ENCODE measurements at regions not wholly inside any gene's neighbourhood (a gene's known extent, or its start where the extent isn't known, plus 50 kb on each side); places are given as distances from the start of the nearest gene placed in this dataset.

DNA sequence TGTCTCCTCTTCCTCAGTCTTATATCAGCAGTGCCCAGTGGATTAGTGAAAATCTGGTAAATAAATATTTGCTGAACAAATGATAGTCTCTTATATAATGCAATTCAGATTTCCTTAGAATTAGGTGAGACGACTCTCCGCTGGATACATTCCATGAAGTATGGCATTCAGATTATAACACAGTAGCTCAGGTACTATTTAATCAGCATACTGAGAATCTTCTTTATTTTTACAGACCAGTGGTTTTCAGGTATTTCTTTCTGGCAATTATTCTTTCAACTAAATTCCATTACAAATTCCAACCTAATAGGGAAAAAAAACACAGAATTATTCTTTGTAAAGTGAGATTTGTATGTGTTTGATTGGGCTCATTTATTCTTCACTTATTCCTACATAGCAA is 435.5 kb downstream of the TAF11L14 start:
- no peaks in the 10 kb centered on the region for H3K27me3 Mint-ChIP-seq
- Histone ChIP-seq H3K4me1 (ENCODE audit: control insufficient read depth, insufficient read depth, low read length, poor library complexity, severe bottlenecking) (no peaks in the 10 kb centered on the region), H3K36me3 (ENCODE audit: control insufficient read depth, insufficient read depth, low read length) (no peaks in the 10 kb centered on the region), H3K4me3 (ENCODE audit: low read depth, low read length) (no peak overlapping the region), H3K27me3 (ENCODE audit: control insufficient read depth, insufficient read depth, low read length) (no peaks in the 10 kb centered on the region), H3K27ac (ENCODE audit: insufficient read depth, low read length, poor library complexity, severe bottlenecking) (no peak overlapping the region), H3K9me3 (ENCODE audit: control insufficient read depth in 2 of 2, low read length in 2 of 2) (no peaks in the 10 kb centered on the region)
- H3K4me3 Mint-ChIP-seq = no peak overlapping the region
- peaks cover under 1 to 13% (median 2%) of the 10 kb centered on the region in 7 donors for H3K9me3 Mint-ChIP-seq
- DNase-seq (no peak), ATAC-seq (ENCODE audit: low read depth in 2 of 2) (no peak)
- no peaks in the 10 kb centered on the region for H3K4me1 Mint-ChIP-seq
- H3K27ac Mint-ChIP-seq = no peak overlapping the region
- H3K36me3 Mint-ChIP-seq = no peaks in the 10 kb centered on the region

DNA sequence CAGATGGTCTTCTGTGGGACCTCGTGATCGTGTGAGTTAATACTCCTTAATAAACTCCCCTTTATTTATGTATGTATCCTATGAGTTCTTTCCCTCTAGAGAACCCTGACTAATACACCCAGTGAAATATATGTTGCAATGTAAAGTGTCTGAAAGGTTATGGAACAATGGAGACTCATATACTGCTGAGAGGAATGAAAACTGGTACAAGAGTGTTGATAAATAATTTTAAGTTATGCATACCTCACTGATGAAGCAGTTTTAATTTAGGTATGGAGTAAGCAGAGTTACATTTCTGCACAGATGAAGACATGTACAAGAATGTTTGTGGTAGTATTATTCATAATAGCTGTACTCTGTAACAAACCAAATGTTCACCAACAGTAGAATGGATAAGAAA is 438.3 kb downstream of the TAF11L14 start:
- no peak overlapping the region for H3K27ac ChIP-seq (ENCODE audit: insufficient read depth, low read length, poor library complexity, severe bottlenecking)
- Mint-ChIP-seq H3K27ac (no peak overlapping the region), H3K36me3 (no peaks in the 10 kb centered on the region), H3K27me3 (no peaks in the 10 kb centered on the region), H3K4me3 (no peak overlapping the region), H3K9me3 (peaks cover 2 to 15% (median 6%) of the 10 kb centered on the region in 7 donors), H3K4me1 (no peaks in the 10 kb centered on the region)
- no peaks in the 10 kb centered on the region for H3K4me1 ChIP-seq (ENCODE audit: control insufficient read depth, insufficient read depth, low read length, poor library complexity, severe bottlenecking)
- DNase-seq (no peak), ATAC-seq (ENCODE audit: low read depth in 2 of 2) (no peak)
- no peaks in the 10 kb centered on the region for H3K27me3 ChIP-seq (ENCODE audit: control insufficient read depth, insufficient read depth, low read length)
- H3K9me3 ChIP-seq (ENCODE audit: control insufficient read depth in 2 of 2, low read length in 2 of 2) = no peaks in the 10 kb centered on the region
- no peaks in the 10 kb centered on the region for H3K36me3 ChIP-seq (ENCODE audit: control insufficient read depth, insufficient read depth, low read length)
- no peak overlapping the region for H3K4me3 ChIP-seq (ENCODE audit: low read depth, low read length)

DNA sequence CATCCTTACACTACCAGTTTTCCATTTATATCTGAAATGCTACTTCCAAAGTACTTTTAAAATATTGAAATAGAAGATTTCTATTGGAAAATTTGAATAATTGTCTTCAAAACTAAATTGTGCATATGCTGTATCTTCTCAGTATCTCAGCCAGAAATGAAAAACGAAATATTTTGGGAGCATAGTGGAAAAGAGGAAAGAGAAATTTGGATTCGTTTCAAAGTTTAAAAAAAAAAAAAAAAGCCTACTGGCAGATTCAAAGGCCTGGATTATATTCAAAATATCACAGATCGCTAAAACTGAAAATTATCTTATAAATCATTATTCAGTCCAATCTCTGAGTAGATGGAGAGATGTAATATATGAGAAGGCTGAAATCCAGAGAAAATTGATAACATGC is 440.7 kb downstream of the TAF11L14 start:
- ATAC-seq (ENCODE audit: low read depth in 2 of 2) (no peak), DNase-seq (no peak)
- peaks cover 4 to 20% (median 7%) of the 10 kb centered on the region in 7 donors for H3K9me3 Mint-ChIP-seq
- no peak overlapping the region for H3K27ac ChIP-seq (ENCODE audit: insufficient read depth, low read length, poor library complexity, severe bottlenecking)
- no peaks in the 10 kb centered on the region for H3K4me1 ChIP-seq (ENCODE audit: control insufficient read depth, insufficient read depth, low read length, poor library complexity, severe bottlenecking)
- H3K36me3 Mint-ChIP-seq = no peaks in the 10 kb centered on the region
- no peak overlapping the region for H3K4me3 ChIP-seq (ENCODE audit: low read depth, low read length)
- no peak overlapping the region for H3K4me3 Mint-ChIP-seq
- H3K36me3 ChIP-seq (ENCODE audit: control insufficient read depth, insufficient read depth, low read length) = no peaks in the 10 kb centered on the region
- H3K9me3 ChIP-seq (ENCODE audit: control insufficient read depth in 2 of 2, low read length in 2 of 2) = no peaks in the 10 kb centered on the region
- no peak overlapping the region for H3K27ac Mint-ChIP-seq
- H3K27me3 ChIP-seq (ENCODE audit: control insufficient read depth, insufficient read depth, low read length) = no peaks in the 10 kb centered on the region
- no peaks in the 10 kb centered on the region for H3K4me1 Mint-ChIP-seq
- H3K27me3 Mint-ChIP-seq = no peaks in the 10 kb centered on the region

DNA sequence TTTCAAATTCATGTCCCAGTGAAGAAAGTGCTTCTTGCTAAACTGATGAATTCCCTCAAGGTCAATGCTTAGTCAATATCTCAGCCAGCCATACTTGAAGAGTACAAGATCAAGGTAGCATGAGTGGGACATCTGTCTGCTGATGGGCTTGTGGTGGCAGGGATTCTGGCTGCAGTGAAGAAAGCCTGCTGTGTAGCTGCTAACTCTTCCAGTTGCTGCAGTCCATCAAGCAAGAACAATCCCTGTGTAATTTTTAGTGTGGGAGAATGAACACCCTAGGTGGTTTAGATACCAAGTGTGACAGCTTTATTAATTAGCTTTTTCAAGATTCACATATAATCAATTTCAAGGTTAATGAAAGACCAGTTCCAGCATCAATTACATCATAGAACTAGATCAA is 443.9 kb downstream of the TAF11L14 start:
- Mint-ChIP-seq H3K27ac (no peak overlapping the region), H3K9me3 (peaks cover 5 to 20% (median 10%) of the 10 kb centered on the region in 7 donors), H3K36me3 (no peaks in the 10 kb centered on the region), H3K4me3 (no peak overlapping the region), H3K27me3 (no peaks in the 10 kb centered on the region), H3K4me1 (no peaks in the 10 kb centered on the region)
- no peaks in the 10 kb centered on the region for H3K36me3 ChIP-seq (ENCODE audit: control insufficient read depth, insufficient read depth, low read length)
- ATAC-seq (ENCODE audit: low read depth in 2 of 2) (no peak), DNase-seq (no peak)
- H3K9me3 ChIP-seq (ENCODE audit: control insufficient read depth in 2 of 2, low read length in 2 of 2) = no peaks in the 10 kb centered on the region
- H3K4me1 ChIP-seq (ENCODE audit: control insufficient read depth, insufficient read depth, low read length, poor library complexity, severe bottlenecking) = no peaks in the 10 kb centered on the region
- H3K27ac ChIP-seq (ENCODE audit: insufficient read depth, low read length, poor library complexity, severe bottlenecking) = no peak overlapping the region
- H3K4me3 ChIP-seq (ENCODE audit: low read depth, low read length) = no peak overlapping the region
- H3K27me3 ChIP-seq (ENCODE audit: control insufficient read depth, insufficient read depth, low read length) = no peaks in the 10 kb centered on the region

DNA sequence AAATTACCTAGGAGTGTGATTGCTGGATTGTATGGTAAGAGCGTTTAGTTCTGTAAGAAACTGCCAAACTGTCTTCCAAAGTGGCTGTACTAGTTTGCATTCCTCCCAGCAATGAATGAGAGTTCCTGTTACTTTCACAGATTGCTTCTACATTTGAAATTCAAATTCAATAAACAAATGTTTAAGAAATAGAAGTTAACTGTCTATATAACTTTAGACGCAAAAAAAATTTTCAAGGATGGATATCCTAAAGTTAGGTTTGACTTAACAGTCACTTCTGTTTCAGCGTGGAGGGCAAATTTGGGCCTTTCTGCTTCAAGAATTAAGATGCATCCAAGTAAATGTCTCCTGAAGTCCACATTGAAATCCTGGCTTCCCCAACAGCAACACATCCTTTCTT is 445.6 kb downstream of the TAF11L14 start:
- H3K4me3 ChIP-seq (ENCODE audit: low read depth, low read length) = no peak overlapping the region
- H3K36me3 ChIP-seq (ENCODE audit: control insufficient read depth, insufficient read depth, low read length) = no peaks in the 10 kb centered on the region
- no peak for DNase-seq
- Mint-ChIP-seq H3K4me1 (no peaks in the 10 kb centered on the region), H3K36me3 (no peaks in the 10 kb centered on the region), H3K27me3 (no peaks in the 10 kb centered on the region), H3K4me3 (no peak overlapping the region), H3K27ac (no peak overlapping the region), H3K9me3 (peaks cover 9 to 17% (median 12%) of the 10 kb centered on the region in 7 donors)
- no peaks in the 10 kb centered on the region for H3K4me1 ChIP-seq (ENCODE audit: control insufficient read depth, insufficient read depth, low read length, poor library complexity, severe bottlenecking)
- no peak overlapping the region for H3K27ac ChIP-seq (ENCODE audit: insufficient read depth, low read length, poor library complexity, severe bottlenecking)
- peaks cover 0 to under 1% of the 10 kb centered on the region in 2 experiments for H3K9me3 ChIP-seq (ENCODE audit: control insufficient read depth in 2 of 2, low read length in 2 of 2)
- ATAC-seq (ENCODE audit: low read depth in 2 of 2) = no peak
- H3K27me3 ChIP-seq (ENCODE audit: control insufficient read depth, insufficient read depth, low read length) = no peaks in the 10 kb centered on the region

DNA sequence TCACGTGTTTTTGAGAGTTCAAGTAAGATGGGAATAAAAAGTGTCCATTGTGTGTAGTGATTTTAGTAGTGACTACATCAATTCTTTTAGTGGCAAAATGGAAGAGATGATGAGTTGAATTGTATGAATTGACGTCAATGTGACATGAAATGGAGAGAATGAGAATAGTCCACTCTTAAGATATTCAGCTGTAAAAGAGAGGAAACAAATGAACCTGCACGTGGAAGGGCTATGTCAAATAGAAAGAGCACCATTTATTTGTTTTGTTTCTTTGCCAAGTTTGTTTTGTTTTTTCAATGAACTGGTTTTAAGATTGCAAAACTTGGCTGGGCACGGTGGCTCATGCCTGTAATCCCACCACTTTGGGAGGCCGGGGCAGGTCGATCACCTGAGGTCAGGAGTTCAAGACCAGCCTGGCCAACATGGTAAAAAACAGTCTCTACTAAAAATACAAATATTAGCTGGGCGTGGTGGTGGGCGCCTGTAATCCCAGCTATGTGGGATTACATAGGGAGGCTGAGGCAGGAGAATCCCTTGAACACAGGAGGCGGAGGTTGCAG is 453.8 kb downstream of the TAF11L14 start:
- H3K27me3 ChIP-seq (ENCODE audit: control insufficient read depth, insufficient read depth, low read length) = no peaks in the 10 kb centered on the region
- DNase-seq (no peak), ATAC-seq (ENCODE audit: low read depth in 2 of 2) (no peak)
- Mint-ChIP-seq H3K36me3 (no peaks in the 10 kb centered on the region), H3K4me3 (no peak overlapping the region), H3K4me1 (no peaks in the 10 kb centered on the region), H3K27me3 (no peaks in the 10 kb centered on the region), H3K9me3 (peaks cover 5 to 25% (median 8%) of the 10 kb centered on the region in 7 donors), H3K27ac (no peak overlapping the region)
- no peak overlapping the region for H3K4me3 ChIP-seq (ENCODE audit: low read depth, low read length)
- H3K9me3 ChIP-seq (ENCODE audit: control insufficient read depth in 2 of 2, low read length in 2 of 2) = peaks cover 0 to 3% of the 10 kb centered on the region in 2 experiments
- H3K27ac ChIP-seq (ENCODE audit: insufficient read depth, low read length, poor library complexity, severe bottlenecking) = no peak overlapping the region
- H3K4me1 ChIP-seq (ENCODE audit: control insufficient read depth, insufficient read depth, low read length, poor library complexity, severe bottlenecking) = no peaks in the 10 kb centered on the region
- H3K36me3 ChIP-seq (ENCODE audit: control insufficient read depth, insufficient read depth, low read length) = no peaks in the 10 kb centered on the region

DNA sequence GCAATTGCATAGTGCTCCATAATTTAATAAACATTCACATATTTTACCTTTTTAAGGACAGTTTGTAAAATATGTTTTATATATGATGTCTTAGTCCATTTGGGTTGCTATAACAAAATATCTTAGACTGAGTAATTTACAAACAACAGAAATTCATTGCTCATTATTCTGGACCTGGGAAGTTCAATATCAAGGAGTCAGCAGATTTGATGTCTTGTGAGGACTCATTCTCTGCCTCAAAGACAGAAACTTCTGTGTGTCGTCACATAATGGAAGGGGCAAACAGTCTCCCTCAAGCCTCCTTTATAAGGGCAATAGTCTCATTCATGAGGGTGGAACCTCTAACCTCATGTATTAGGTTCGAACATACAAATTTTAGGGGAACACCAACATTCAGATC is 455.9 kb downstream of the TAF11L14 start:
- no peaks in the 10 kb centered on the region for H3K36me3 Mint-ChIP-seq

DNA sequence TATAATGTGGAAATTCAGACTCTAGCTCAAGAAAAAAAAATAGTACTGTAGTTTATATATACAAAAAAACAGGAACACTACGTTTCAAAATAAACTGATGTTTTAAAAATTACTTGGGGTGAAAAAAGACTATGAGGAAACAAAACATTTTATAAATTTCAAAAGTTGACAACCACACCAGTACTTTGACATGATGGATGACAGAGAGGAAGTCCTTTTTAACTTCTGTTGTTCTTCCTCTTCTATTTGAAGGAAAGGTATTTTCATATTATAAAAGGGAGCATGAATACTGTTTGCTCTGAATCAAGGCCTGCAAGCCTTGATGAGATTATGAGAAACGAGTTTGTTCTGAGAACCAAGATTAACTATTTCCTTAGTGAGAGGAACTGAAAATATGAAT is 456.9 kb downstream of the TAF11L14 start:
- H3K27ac Mint-ChIP-seq = no peak overlapping the region
- Histone ChIP-seq H3K27ac (ENCODE audit: insufficient read depth, low read length, poor library complexity, severe bottlenecking) (no peak overlapping the region), H3K4me1 (ENCODE audit: control insufficient read depth, insufficient read depth, low read length, poor library complexity, severe bottlenecking) (no peaks in the 10 kb centered on the region), H3K4me3 (ENCODE audit: low read depth, low read length) (no peak overlapping the region), H3K9me3 (ENCODE audit: control insufficient read depth in 2 of 2, low read length in 2 of 2) (no peaks in the 10 kb centered on the region), H3K36me3 (ENCODE audit: control insufficient read depth, insufficient read depth, low read length) (no peaks in the 10 kb centered on the region), H3K27me3 (ENCODE audit: control insufficient read depth, insufficient read depth, low read length) (no peaks in the 10 kb centered on the region)
- DNase-seq (no peak), ATAC-seq (ENCODE audit: low read depth in 2 of 2) (no peak)
- H3K9me3 Mint-ChIP-seq = peaks cover 0 to 27% (median 6%) of the 10 kb centered on the region in 7 donors
- H3K27me3 Mint-ChIP-seq = no peaks in the 10 kb centered on the region
- H3K4me3 Mint-ChIP-seq = no peak overlapping the region
- H3K36me3 Mint-ChIP-seq = no peaks in the 10 kb centered on the region
- H3K4me1 Mint-ChIP-seq = no peaks in the 10 kb centered on the region

More for the DNA sequence above, 455.9 kb downstream of the TAF11L14 start:
- H3K4me3 ChIP-seq (ENCODE audit: low read depth, low read length) = no peak overlapping the region
- no peaks in the 10 kb centered on the region for H3K36me3 ChIP-seq (ENCODE audit: control insufficient read depth, insufficient read depth, low read length)
- DNase-seq (no peak), ATAC-seq (ENCODE audit: low read depth in 2 of 2) (no peak)
- no peaks in the 10 kb centered on the region for H3K9me3 ChIP-seq (ENCODE audit: control insufficient read depth in 2 of 2, low read length in 2 of 2)
- no peak overlapping the region for H3K4me3 Mint-ChIP-seq
- H3K4me1 ChIP-seq (ENCODE audit: control insufficient read depth, insufficient read depth, low read length, poor library complexity, severe bottlenecking) = no peaks in the 10 kb centered on the region
- no peaks in the 10 kb centered on the region for H3K27me3 ChIP-seq (ENCODE audit: control insufficient read depth, insufficient read depth, low read length)
- peaks cover 0 to 30% (median 5%) of the 10 kb centered on the region in 7 donors for H3K9me3 Mint-ChIP-seq
- H3K27ac Mint-ChIP-seq = no peak overlapping the region
- H3K27me3 Mint-ChIP-seq = no peaks in the 10 kb centered on the region
- no peak overlapping the region for H3K27ac ChIP-seq (ENCODE audit: insufficient read depth, low read length, poor library complexity, severe bottlenecking)
- H3K4me1 Mint-ChIP-seq = no peaks in the 10 kb centered on the region
